ENCODE measurements at regions not wholly inside any gene's neighbourhood (a gene's known extent, or its start where the extent isn't known, plus 50 kb on each side); places are given as distances from the start of the nearest gene placed in this dataset.
"Not testable (repeated sequence)": the region's sequence is repeated elsewhere in the genome, so short reads cannot be mapped to it uniquely, and the experiment has no call there.

GRCh38 chr5:82754759-82755158 is 322.4 kb downstream of the TMEM167A start:
- DNase-seq (ENCODE audit: low spot score), result no peak

- no peak for DNase-seq (ENCODE audit: low spot score)
Observed at GRCh38 chr5:82754036-82754746, 323.0 kb downstream of the TMEM167A start.

GRCh38 chr5:82753374-82753773 is 323.8 kb downstream of the TMEM167A start:
- no peak for DNase-seq (ENCODE audit: low spot score)

- no peak for DNase-seq (ENCODE audit: low spot score)
Observed at GRCh38 chr5:82749461-82749820, 327.8 kb downstream of the TMEM167A start.

GRCh38 chr5:82748688-82749460 is 328.3 kb downstream of the TMEM167A start:
- no peak for DNase-seq (ENCODE audit: low spot score)

- no peak for DNase-seq (ENCODE audit: low spot score)
Observed at GRCh38 chr5:82747986-82748385, 329.2 kb downstream of the TMEM167A start.

GRCh38 chr5:82745016-82745415 is 332.2 kb downstream of the TMEM167A start:
- DNase-seq (ENCODE audit: low spot score), result no peak

- DNase-seq (ENCODE audit: low spot score), result no peak
Observed at GRCh38 chr5:82738681-82739269, 338.4 kb downstream of the TMEM167A start.

GRCh38 chr5:82735160-82735789 is 341.9 kb downstream of the TMEM167A start:
- no peak for DNase-seq (ENCODE audit: low spot score)

GRCh38 chr5:82734347-82734746 is 342.8 kb downstream of the TMEM167A start:
- DNase-seq (ENCODE audit: low spot score), result no peak

GRCh38 chr5:82730913-82731312 is 346.3 kb downstream of the TMEM167A start:
- DNase-seq (ENCODE audit: low spot score), result no peak

GRCh38 chr5:82728926-82729702 is 348.1 kb downstream of the TMEM167A start:
- DNase-seq (ENCODE audit: low spot score), result no peak

GRCh38 chr5:82723168-82723567 is 354.0 kb downstream of the TMEM167A start:
- DNase-seq (ENCODE audit: low spot score), result no peak

- no peak for DNase-seq (ENCODE audit: low spot score)
Observed at GRCh38 chr5:82721087-82721410, 356.1 kb downstream of the TMEM167A start.

GRCh38 chr5:82720213-82721086 is 356.7 kb downstream of the TMEM167A start:
- DNase-seq (ENCODE audit: low spot score), result no peak

- DNase-seq (ENCODE audit: low spot score), result no peak
Observed at GRCh38 chr5:82719368-82719767, 357.8 kb downstream of the TMEM167A start.

GRCh38 chr5:82717738-82718137 is 359.5 kb downstream of the TMEM167A start:
- DNase-seq (ENCODE audit: low spot score), result no peak

GRCh38 chr5:82714732-82715131 is 362.5 kb downstream of the TMEM167A start:
- not testable (repeated sequence) for DNase-seq (ENCODE audit: low spot score)

- DNase-seq (ENCODE audit: low spot score), result no peak
Observed at GRCh38 chr5:82713811-82714210, 363.4 kb downstream of the TMEM167A start.

GRCh38 chr5:82707741-82708140 is 369.5 kb downstream of the TMEM167A start:
- no peak for DNase-seq (ENCODE audit: low spot score)

GRCh38 chr5:82704381-82704780 is 372.8 kb downstream of the TMEM167A start:
- DNase-seq (ENCODE audit: low spot score), result no peak

All from mucosa of gallbladder (tissue), 1 donor.